NOMO-1 treated with DMSO at 0.1 percent for 48 hours (cell line): ENCODE measurements at regions not wholly inside any gene's neighbourhood (a gene's known extent, or its start where the extent isn't known, plus 50 kb on each side); places are given as distances from the start of the nearest gene placed in this dataset.
"Not testable (repeated sequence)": the region's sequence is repeated elsewhere in the genome, so short reads cannot be mapped to it uniquely, and the experiment has no call there.

Experiments used
- DNase-seq: peaks from one replicate; lab custom pipeline; 2025; ENCODE audit not compliant: unreplicated experiment; lab: John Stamatoyannopoulos, UW

- no peak for DNase-seq
Measured at GRCh38 chr10:59036311-59037017, 140.0 kb upstream of the PHYHIPL start.

- DNase-seq, result no peak
Measured at GRCh38 chr10:59037018-59037389, 139.4 kb upstream of the PHYHIPL start.

GRCh38 chr10:59037506-59037905 lies 138.9 kb upstream of the PHYHIPL start:
- no peak for DNase-seq

- not testable (repeated sequence) for DNase-seq
Measured at GRCh38 chr10:59043358-59043757, 133.1 kb upstream of the PHYHIPL start.

- no peak for DNase-seq
Measured at GRCh38 chr10:59047180-59047579, 129.3 kb upstream of the PHYHIPL start.

GRCh38 chr10:59047957-59048618 lies 128.4 kb upstream of the PHYHIPL start:
- DNase-seq, result peak; percentile 20

- DNase-seq, result not testable (repeated sequence)
Measured at GRCh38 chr10:59053502-59053901, 122.9 kb upstream of the PHYHIPL start.

- DNase-seq, result no peak
Measured at GRCh38 chr10:59055045-59055444, 121.4 kb upstream of the PHYHIPL start.

GRCh38 chr10:59057345-59057744 lies 119.1 kb upstream of the PHYHIPL start:
- DNase-seq, result no peak

- no peak for DNase-seq
Measured at GRCh38 chr10:59060852-59061251, 115.6 kb upstream of the PHYHIPL start.

- DNase-seq, result no peak
Measured at GRCh38 chr10:59063491-59063890, 113.0 kb upstream of the PHYHIPL start.

- DNase-seq, result no peak
Measured at GRCh38 chr10:59064080-59064692, 112.3 kb upstream of the PHYHIPL start.

GRCh38 chr10:59064759-59065539 lies 111.5 kb upstream of the PHYHIPL start:
- DNase-seq, result no peak

- no peak for DNase-seq
Measured at GRCh38 chr10:59068581-59069191, 107.8 kb upstream of the PHYHIPL start.

GRCh38 chr10:59072038-59072437 lies 104.4 kb upstream of the PHYHIPL start:
- no peak for DNase-seq

GRCh38 chr10:59073456-59074053 lies 102.9 kb upstream of the PHYHIPL start:
- no peak for DNase-seq

- DNase-seq, result no peak
Measured at GRCh38 chr10:59075576-59075975, 100.9 kb upstream of the PHYHIPL start.

- DNase-seq, result no peak
Measured at GRCh38 chr10:59077855-59078254, 98.6 kb upstream of the PHYHIPL start.

GRCh38 chr10:59078978-59079377 lies 97.5 kb upstream of the PHYHIPL start:
- DNase-seq, result no peak

GRCh38 chr10:59079386-59080226 lies 96.8 kb upstream of the PHYHIPL start:
- DNase-seq, result no peak
